Epithelial cell of proximal tubule (primary cell): ENCODE measurements at regions not wholly inside any gene's neighbourhood (a gene's known extent, or its start where the extent isn't known, plus 50 kb on each side); places are given as distances from the start of the nearest gene placed in this dataset.

ENCODE experiments used
- DNase-seq: peaks from one replicate; pipeline ENCODE4 v3.0.0-alpha.2; 2011; ENCODE audit warnings: low read depth
- H3K4me3 ChIP-seq: 2 replicates; pipeline ENCODE4 v1.5.1; 2011; ENCODE audit warnings: low read depth, mild to moderate bottlenecking, low read length
- TF ChIP-seq, protein P1 (sequence below): conservative IDR thresholded peaks from 2 replicates; pipeline ENCODE4 v1.5.1; 2012; ENCODE audit warnings: low read depth, mild to moderate bottlenecking, low read length

DNA sequence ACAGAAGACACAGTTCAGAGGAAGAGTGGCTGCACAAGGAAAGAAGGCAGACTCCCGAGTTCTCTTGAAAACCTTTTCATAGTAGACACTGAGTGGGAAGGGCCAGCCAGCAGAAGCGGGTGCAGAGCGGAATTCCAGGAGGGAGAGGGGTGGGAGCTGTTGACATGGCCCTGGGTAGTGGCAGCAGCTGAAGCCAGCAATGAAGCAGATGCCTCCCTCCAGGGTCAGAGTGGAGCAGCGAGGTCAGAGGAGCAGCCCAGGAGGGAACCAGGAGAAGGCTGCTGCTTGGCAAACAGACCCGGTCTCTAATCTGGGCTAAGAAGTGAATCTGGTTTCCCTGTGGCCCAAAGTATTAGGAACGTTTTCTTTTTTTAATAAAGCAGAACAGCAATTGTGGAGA, 73.9 kb upstream of the SPATA13 start:
- TF ChIP-seq, protein P1, sequence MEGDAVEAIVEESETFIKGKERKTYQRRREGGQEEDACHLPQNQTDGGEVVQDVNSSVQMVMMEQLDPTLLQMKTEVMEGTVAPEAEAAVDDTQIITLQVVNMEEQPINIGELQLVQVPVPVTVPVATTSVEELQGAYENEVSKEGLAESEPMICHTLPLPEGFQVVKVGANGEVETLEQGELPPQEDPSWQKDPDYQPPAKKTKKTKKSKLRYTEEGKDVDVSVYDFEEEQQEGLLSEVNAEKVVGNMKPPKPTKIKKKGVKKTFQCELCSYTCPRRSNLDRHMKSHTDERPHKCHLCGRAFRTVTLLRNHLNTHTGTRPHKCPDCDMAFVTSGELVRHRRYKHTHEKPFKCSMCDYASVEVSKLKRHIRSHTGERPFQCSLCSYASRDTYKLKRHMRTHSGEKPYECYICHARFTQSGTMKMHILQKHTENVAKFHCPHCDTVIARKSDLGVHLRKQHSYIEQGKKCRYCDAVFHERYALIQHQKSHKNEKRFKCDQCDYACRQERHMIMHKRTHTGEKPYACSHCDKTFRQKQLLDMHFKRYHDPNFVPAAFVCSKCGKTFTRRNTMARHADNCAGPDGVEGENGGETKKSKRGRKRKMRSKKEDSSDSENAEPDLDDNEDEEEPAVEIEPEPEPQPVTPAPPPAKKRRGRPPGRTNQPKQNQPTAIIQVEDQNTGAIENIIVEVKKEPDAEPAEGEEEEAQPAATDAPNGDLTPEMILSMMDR, result no peak
- DNase-seq, result no peak

GRCh38 chr13:24087605-24088225, 72.8 kb upstream of the SPATA13 start:
- TF ChIP-seq, protein P1, result no peak
- DNase-seq, result no peak
- H3K4me3 ChIP-seq, result no peak overlapping the region

More for the DNA sequence above, 73.9 kb upstream of the SPATA13 start:
- no peak overlapping the region for H3K4me3 ChIP-seq

DNA sequence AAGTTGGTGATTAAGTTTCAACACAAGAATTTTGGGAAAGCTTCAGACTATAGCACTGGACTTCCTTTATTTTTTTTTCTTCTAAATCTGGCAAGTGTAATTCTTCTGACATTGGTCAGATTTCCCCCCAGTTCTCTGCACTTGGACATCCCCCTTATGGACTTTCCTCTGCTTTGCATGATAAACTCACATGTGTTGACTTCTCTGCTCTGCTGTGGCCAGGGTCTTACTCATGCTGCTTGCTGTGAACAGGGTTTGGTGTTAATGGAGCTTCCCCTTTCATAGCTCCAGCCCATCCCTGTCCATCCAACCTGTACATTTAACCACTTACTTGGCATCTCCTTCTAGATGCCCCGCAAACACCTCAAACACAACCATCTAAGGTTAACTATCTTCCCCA, 70.5 kb upstream of the SPATA13 start:
- TF ChIP-seq, protein P1, result no peak
- H3K4me3 ChIP-seq, result no peak overlapping the region
- DNase-seq, result no peak

- no peak overlapping the region for H3K4me3 ChIP-seq
- TF ChIP-seq, protein P1, result no peak
- no peak for DNase-seq
These were observed 69.4 kb upstream of the SPATA13 start for GRCh38 chr13:24091080-24091479.

DNA sequence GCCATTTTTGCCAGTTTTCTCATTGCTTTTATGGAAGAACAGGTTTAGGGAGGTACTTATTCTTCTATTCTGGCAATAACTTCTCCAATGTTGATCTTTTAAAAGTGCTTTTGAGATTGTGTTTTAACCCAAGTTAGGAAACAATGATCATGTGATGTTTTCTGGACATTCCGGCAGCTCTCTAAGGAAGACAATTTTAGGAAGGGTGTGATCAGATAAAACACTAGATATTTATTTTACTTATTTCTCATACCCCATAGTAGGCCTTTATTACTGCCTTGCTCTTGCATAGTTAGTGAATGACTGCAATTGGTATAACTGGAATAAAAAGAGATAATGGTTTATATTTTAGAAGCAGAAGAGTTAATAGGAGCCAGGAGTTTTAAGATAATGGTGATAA, 68.4 kb upstream of the SPATA13 start:
- no peak overlapping the region for H3K4me3 ChIP-seq
- no peak for DNase-seq
- TF ChIP-seq, protein P1, result no peak

DNA sequence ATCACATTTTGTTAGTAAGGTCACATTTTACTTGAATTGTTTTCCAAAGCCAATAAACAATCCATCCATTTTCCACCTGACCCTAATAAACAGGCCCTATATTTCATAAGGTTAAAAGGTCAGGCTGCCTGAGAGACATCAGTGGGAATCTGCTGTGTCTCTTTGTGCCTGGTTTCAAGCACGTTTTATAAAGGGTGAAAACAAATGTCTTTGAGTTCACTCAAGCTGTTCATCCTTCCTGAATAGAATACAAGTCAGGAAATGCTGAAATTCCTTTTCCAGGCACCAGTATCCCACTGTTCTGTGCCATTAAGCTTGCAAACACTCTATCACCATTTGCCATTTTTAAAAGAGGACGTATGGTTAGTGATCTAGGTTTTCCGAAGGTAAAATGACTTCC, 67.5 kb upstream of the SPATA13 start:
- H3K4me3 ChIP-seq, result no peak overlapping the region
- no peak for DNase-seq
- TF ChIP-seq, protein P1, result no peak

DNA sequence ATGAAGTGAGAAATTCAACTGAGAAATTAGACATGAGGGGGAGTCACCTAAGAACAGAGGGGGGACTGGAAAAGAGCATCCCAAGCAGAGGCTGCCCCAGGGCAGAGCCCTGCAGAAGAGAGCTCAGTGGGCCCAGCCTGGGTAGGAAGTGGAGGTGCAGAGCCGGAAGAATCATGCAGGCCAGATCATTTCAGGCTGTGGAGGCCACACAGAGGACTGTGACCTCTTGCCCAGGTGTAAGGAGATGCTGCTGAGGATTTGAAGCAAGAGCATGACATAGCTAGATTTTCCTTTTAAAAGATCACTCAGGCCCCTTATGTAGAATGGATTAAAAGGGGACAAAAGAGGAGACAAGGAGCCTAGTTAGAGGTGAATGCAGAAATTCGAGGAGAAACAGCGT, 63.9 kb upstream of the SPATA13 start:
- DNase-seq, result no peak
- TF ChIP-seq, protein P1, result no peak
- no peak overlapping the region for H3K4me3 ChIP-seq
